HCT116 (cell line): ENCODE measurements at regions not wholly inside any gene's neighbourhood (a gene's known extent, or its start where the extent isn't known, plus 50 kb on each side); places are given as distances from the start of the nearest gene placed in this dataset.

ENCODE experiments used
- ATAC-seq: fragments of 200-7000 bp; cut with Tn5 transposase; 2 replicates; pipeline ENCODE4 v1.9.1; 2020; ENCODE audit warnings: mild to moderate bottlenecking, moderate library complexity
- BruUV-seq: library from RNA; stranded (reverse); fragments of 400-500 nt; replicated peaks from 2 replicates; lab custom pipeline; 2021; lab: Mats Ljungman, UMichigan
- CTCF ChIA-PET: fragments of 300-600 bp; sonication (Branson Sonifier 250); formaldehyde crosslinking; loops from one replicate; lab custom pipeline; 2021; ENCODE audit warnings: antibody characterized with exemption; lab: Charles Lee
- POLR2A ChIA-PET: fragments of 300-600, 350-600 bp; sonication (Branson Sonifier 250); formaldehyde crosslinking; loops from one replicate; lab custom pipeline; 2021; ENCODE audit warnings: antibody characterized with exemption; lab: Charles Lee
- RAD21 ChIA-PET, 2 experiments: fragments of 300-600 bp; sonication (Branson Sonifier 250); formaldehyde crosslinking; loops; one replicate each; lab custom pipeline; 2023; ENCODE audit warnings: low total read pairs in 2 of 2; ENCODE audit not compliant: uncharacterized antibody in 2 of 2, unreplicated experiment in 2 of 2, low non-redundant PET in 1 of 2; lab: Charles Lee
- DNase-seq: peaks from one replicate; pipeline ENCODE4 v3.0.0-alpha.2; 2010; ENCODE audit warnings: low read depth, low spot score
- H2AFZ ChIP-seq: fragments of 200-600 bp; shearing (Covaris generic), sonication (generic); 2 replicates; pipeline ENCODE4 v1.6.1; 2017; ENCODE audit warnings: low read depth, mixed run types, mixed read lengths, antibody characterized with exemption, low read length; ENCODE audit not compliant: poor library complexity, severe bottlenecking
- H3K27ac ChIP-seq: 2 replicates; pipeline ENCODE4 v1.5.1; 2012; ENCODE audit warnings: low read depth, low read length
- H3K27me3 ChIP-seq: fragments of 200-600 bp; sonication (generic); 2 replicates; pipeline ENCODE4 v1.6.1; 2016; ENCODE audit warnings: mixed run types, low read length, mixed read lengths; ENCODE audit not compliant: insufficient read depth
- H3K36me3 ChIP-seq, 2 experiments: fragments of 200-500 bp in 1 of 2; fragments of 200-600 bp in 1 of 2; sonication (Bioruptor generic) in 1 of 2; sonication (generic) in 1 of 2; 2 replicates each; pipeline versions ENCODE4 v1.5.1 to v1.6.1; 2014 to 2016; ENCODE audit warnings: low read length in 2 of 2, inconsistent platforms in 1 of 2, mixed read lengths in 1 of 2, mixed run types in 1 of 2; ENCODE audit not compliant: insufficient read depth in 2 of 2, control insufficient read depth in 1 of 2
- H3K4me1 ChIP-seq, 2 experiments: fragments of 200-600 bp in 1 of 2; sonication (generic) in 1 of 2; 2 replicates each; pipeline versions ENCODE4 v1.5.1 to v1.6.1; 2012 to 2017; ENCODE audit warnings: low read length in 2 of 2, inconsistent platforms in 1 of 2, mild to moderate bottlenecking in 1 of 2, mixed read lengths in 1 of 2, mixed run types in 1 of 2, moderate library complexity in 1 of 2; ENCODE audit not compliant: insufficient read depth in 2 of 2, control insufficient read depth in 1 of 2
- H3K4me2 ChIP-seq: fragments of 200-600 bp; sonication (generic); 2 replicates; pipeline ENCODE4 v1.6.1; 2017; ENCODE audit warnings: mixed run types, low read length, mixed read lengths
- H3K4me3 ChIP-seq, 2 experiments: fragments of 200-600 bp in 1 of 2; sonication (generic) in 1 of 2; replicated peaks in 1 of 2; 2 replicates each; pipeline ENCODE4 v1.5.1; 2011 to 2016; ENCODE audit warnings: low read length in 2 of 2, control low read depth in 1 of 2, low read depth in 1 of 2, mild to moderate bottlenecking in 1 of 2, mixed read lengths in 1 of 2, mixed run types in 1 of 2
- H3K79me2 ChIP-seq: fragments of 200-600 bp; sonication (generic); 2 replicates; pipeline ENCODE4 v1.6.1; 2017; ENCODE audit warnings: mild to moderate bottlenecking, mixed run types, low read length, moderate library complexity, mixed read lengths; ENCODE audit not compliant: insufficient read depth
- H3K9ac ChIP-seq: fragments of 200-600 bp; sonication (generic); 2 replicates; pipeline ENCODE4 v1.6.1; 2016; ENCODE audit warnings: low read length, mixed read lengths
- H3K9me2 ChIP-seq: fragments of 200-600 bp; sonication (generic), shearing (Covaris generic); 2 replicates; pipeline ENCODE4 v1.6.1; 2017; ENCODE audit warnings: mixed run types, mild to moderate bottlenecking, moderate library complexity; ENCODE audit not compliant: insufficient read depth
- H3K9me3 ChIP-seq, 2 experiments: fragments of 200-500 bp in 1 of 2; fragments of 200-600 bp in 1 of 2; sonication (Bioruptor generic) in 1 of 2; sonication (generic) in 1 of 2; 2 replicates each; pipeline ENCODE4 v1.6.1; 2014 to 2017; ENCODE audit warnings: low read length in 2 of 2, mixed read lengths in 2 of 2, inconsistent platforms in 1 of 2, low read depth in 1 of 2, mild to moderate bottlenecking in 1 of 2, mixed run types in 1 of 2, moderate library complexity in 1 of 2; ENCODE audit not compliant: control insufficient read depth in 1 of 2, insufficient read depth in 1 of 2
- H4K20me1 ChIP-seq: fragments of 200-600 bp; sonication (generic), shearing (Covaris generic); 2 replicates; pipeline ENCODE4 v1.6.1; 2017; ENCODE audit warnings: mixed run types, mild to moderate bottlenecking, moderate library complexity; ENCODE audit not compliant: insufficient read depth
- CBX3 ChIP-seq: IDR thresholded peaks from 2 replicates; pipeline ENCODE4 v1.6.1; 2012; ENCODE audit warnings: low read depth
- EGR1 ChIP-seq: IDR thresholded peaks from 2 replicates; pipeline ENCODE4 v1.6.1; 2012; ENCODE audit warnings: low read depth
- POLR2A ChIP-seq: IDR thresholded peaks from 2 replicates; pipeline ENCODE4 v1.7.0; 2011; ENCODE audit warnings: borderline replicate concordance; ENCODE audit not compliant: insufficient read depth, insufficient read length; ENCODE audit errors: extremely low read depth
- POLR2AphosphoS5 ChIP-seq: IDR thresholded peaks from 2 replicates; pipeline ENCODE4 v1.6.1; 2011; ENCODE audit warnings: mild to moderate bottlenecking, low read depth, low read length, moderate library complexity
- RAD21 ChIP-seq: IDR thresholded peaks from 2 replicates; pipeline ENCODE4 v1.6.1; 2012; ENCODE audit warnings: low read depth, mild to moderate bottlenecking
- SP1 ChIP-seq: IDR thresholded peaks from 2 replicates; pipeline ENCODE4 v1.6.1; 2012; ENCODE audit warnings: low read depth
- SRF ChIP-seq: IDR thresholded peaks from 2 replicates; pipeline ENCODE4 v1.6.1; 2012; ENCODE audit warnings: low read depth
- ZNF274 ChIP-seq: fragments of 200-500 bp; sonication (Bioruptor generic); IDR thresholded peaks from 2 replicates; pipeline ENCODE4 v1.6.1; 2014; ENCODE audit warnings: mild to moderate bottlenecking, low read depth, low read length, inconsistent platforms
- intact Hi-C: fragments of 100-400 bp; cut with micrococcal nuclease; formaldehyde crosslinking; loops from 2 replicates; pipeline ENCODE4 v1.10.0; 2022
- TF ChIP-seq, protein P1 (sequence below): IDR thresholded peaks from 2 replicates; pipeline ENCODE4 v1.6.1; 2012; ENCODE audit warnings: low read depth

DNA sequence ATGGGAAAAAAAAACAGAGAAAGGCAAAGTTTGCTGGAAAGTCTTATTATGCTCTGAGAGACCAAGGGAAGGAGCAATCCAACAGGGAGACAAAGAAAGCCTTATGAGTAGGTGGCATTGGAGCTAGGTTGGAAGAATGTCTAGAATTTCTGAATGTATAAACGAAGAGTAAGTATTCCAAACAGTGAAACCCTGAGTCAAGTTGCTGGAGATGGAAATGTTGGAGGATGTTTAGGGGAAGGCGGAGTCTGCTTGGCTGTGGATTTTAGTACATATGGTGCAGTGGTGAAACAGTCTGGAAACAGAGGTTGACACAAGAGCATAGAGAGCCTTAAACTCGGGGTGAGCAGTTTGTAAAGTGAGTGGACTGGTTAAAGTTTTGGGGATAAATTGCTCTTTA, 314.8 kb upstream of the CADM1 start:
- TF ChIP-seq POLR2A (no peak), RAD21 (no peak), CBX3 (no peak), EGR1 (no peak), ZNF274 (no peak)
- TF ChIP-seq, protein P1, sequence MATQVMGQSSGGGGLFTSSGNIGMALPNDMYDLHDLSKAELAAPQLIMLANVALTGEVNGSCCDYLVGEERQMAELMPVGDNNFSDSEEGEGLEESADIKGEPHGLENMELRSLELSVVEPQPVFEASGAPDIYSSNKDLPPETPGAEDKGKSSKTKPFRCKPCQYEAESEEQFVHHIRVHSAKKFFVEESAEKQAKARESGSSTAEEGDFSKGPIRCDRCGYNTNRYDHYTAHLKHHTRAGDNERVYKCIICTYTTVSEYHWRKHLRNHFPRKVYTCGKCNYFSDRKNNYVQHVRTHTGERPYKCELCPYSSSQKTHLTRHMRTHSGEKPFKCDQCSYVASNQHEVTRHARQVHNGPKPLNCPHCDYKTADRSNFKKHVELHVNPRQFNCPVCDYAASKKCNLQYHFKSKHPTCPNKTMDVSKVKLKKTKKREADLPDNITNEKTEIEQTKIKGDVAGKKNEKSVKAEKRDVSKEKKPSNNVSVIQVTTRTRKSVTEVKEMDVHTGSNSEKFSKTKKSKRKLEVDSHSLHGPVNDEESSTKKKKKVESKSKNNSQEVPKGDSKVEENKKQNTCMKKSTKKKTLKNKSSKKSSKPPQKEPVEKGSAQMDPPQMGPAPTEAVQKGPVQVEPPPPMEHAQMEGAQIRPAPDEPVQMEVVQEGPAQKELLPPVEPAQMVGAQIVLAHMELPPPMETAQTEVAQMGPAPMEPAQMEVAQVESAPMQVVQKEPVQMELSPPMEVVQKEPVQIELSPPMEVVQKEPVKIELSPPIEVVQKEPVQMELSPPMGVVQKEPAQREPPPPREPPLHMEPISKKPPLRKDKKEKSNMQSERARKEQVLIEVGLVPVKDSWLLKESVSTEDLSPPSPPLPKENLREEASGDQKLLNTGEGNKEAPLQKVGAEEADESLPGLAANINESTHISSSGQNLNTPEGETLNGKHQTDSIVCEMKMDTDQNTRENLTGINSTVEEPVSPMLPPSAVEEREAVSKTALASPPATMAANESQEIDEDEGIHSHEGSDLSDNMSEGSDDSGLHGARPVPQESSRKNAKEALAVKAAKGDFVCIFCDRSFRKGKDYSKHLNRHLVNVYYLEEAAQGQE, result no peak
- POLR2A ChIA-PET, result no interaction called here
- H3K36me3 ChIP-seq, result no peaks in the 10 kb centered on the region
- H4K20me1 ChIP-seq, result no peaks in the 10 kb centered on the region
- CTCF ChIA-PET, result no interaction called here
- H3K79me2 ChIP-seq, result no peaks in the 10 kb centered on the region
- no peak overlapping the region for H3K9ac ChIP-seq
- no peak overlapping the region for H3K4me3 ChIP-seq
- H3K27ac ChIP-seq, result no peak overlapping the region
- H3K4me1 ChIP-seq, result no peaks in the 10 kb centered on the region
- no peak overlapping the region for H3K4me2 ChIP-seq
- H2AFZ ChIP-seq, result no peak overlapping the region
- ATAC-seq (no peak), DNase-seq (no peak)
- no peaks in the 10 kb centered on the region for H3K9me2 ChIP-seq
- intact Hi-C loops, result no loop called here
- RAD21 ChIA-PET, result no interaction called here
- BruUV-seq, result no TSS peak
- no peaks in the 10 kb centered on the region for H3K27me3 ChIP-seq
- H3K9me3 ChIP-seq, result peaks cover 0 to 4% of the 10 kb centered on the region in 2 experiments; a peak in 1 of 4 replicates

DNA sequence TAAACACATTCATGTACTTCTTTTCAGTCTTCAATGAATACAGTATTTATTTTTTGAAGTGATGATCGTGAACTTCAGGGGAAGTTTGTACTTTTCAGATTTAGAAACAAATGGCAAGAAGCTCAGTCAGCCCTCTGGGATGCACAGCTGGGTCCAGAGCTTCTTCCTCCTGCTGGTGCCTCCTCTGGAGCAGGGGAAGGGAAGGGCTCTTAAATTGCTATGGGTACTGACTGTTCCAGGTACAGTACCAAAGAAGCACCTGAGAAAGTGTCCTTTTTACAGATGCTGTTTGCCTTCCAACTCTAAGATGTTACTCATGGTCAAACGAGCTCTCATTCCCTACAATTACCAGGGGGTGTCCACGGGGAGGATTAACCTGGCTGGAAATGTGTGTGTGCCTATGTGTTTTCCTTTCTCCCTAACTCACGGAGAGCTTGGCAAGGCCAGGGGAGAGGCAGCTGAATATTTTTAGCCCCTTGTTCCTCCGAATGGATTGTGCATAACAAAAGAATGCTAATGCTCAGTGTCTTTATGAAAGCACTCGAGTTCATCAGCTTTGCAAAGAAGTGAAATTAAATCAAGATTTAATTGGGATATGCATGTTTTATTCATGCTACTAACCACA, 313.7 kb upstream of the CADM1 start:
- POLR2A ChIA-PET, result no interaction called here
- no peak for ATAC-seq
- no TSS peak for BruUV-seq

More for the DNA sequence above, 313.7 kb upstream of the CADM1 start:
- H3K4me2 ChIP-seq, result no peak overlapping the region
- no peaks in the 10 kb centered on the region for H3K79me2 ChIP-seq
- H3K4me1 ChIP-seq, result no peaks in the 10 kb centered on the region
- intact Hi-C loops, result no loop called here
- no peaks in the 10 kb centered on the region for H3K9me2 ChIP-seq
- H3K27me3 ChIP-seq, result no peaks in the 10 kb centered on the region
- H3K9ac ChIP-seq, result no peak overlapping the region
- no peak for DNase-seq
- RAD21 ChIA-PET, result no interaction called here
- H3K4me3 ChIP-seq, result no peak overlapping the region
- H3K27ac ChIP-seq, result no peak overlapping the region
- H2AFZ ChIP-seq, result no peak overlapping the region
- TF ChIP-seq SP1, result no peak
- TF ChIP-seq POLR2AphosphoS5, result no peak
- TF ChIP-seq EGR1, result no peak
- no peak for TF ChIP-seq SRF
- H4K20me1 ChIP-seq, result no peaks in the 10 kb centered on the region
- CTCF ChIA-PET, result no interaction called here
- H3K9me3 ChIP-seq, result peaks cover 0 to 4% of the 10 kb centered on the region in 2 experiments; a peak in 1 of 4 replicates
- no peaks in the 10 kb centered on the region for H3K36me3 ChIP-seq
